ENCODE measurements at regions not wholly inside any gene's neighbourhood (a gene's known extent, or its start where the extent isn't known, plus 50 kb on each side); places are given as distances from the start of the nearest gene placed in this dataset.

- no peaks in the 10 kb centered on the region for H3K79me2 ChIP-seq (ENCODE audit: insufficient read depth, low read length)
These were observed 172.1 kb downstream of the VAPA start for GRCh38 chr18:10085876-10086275.

GRCh38 chr18:10086458-10087210 is 172.8 kb downstream of the VAPA start:
- H3K27me3 ChIP-seq (ENCODE audit: insufficient read depth, low read length, poor library complexity, severe bottlenecking): no peaks in the 10 kb centered on the region
- H3K79me2 ChIP-seq (ENCODE audit: insufficient read depth, low read length): no peaks in the 10 kb centered on the region
- no peaks in the 10 kb centered on the region for H3K9me2 ChIP-seq (replicated peaks; ENCODE audit: low read depth, low read length)
- H3K9ac ChIP-seq (ENCODE audit: low read depth, low read length, poor library complexity, severe bottlenecking): no peak overlapping the region
- peaks cover 13% of the 10 kb centered on the region for H3K4me1 ChIP-seq (ENCODE audit: insufficient read depth, low read length, poor library complexity, severe bottlenecking)
- peaks cover 16% of the 10 kb centered on the region; the same call in 1 of the 2 replicates for H3K9me3 ChIP-seq (ENCODE audit: insufficient read depth, low read depth, low read length)
- H4K20me1 ChIP-seq (ENCODE audit: insufficient read depth, low read length, poor library complexity, severe bottlenecking): no peaks in the 10 kb centered on the region
- H2AFZ ChIP-seq (ENCODE audit: low read length): no peak overlapping the region
- TF ChIP-seq EZH2phosphoT487 (IDR thresholded peaks at IDR 0.05; ENCODE audit: borderline replicate concordance): no peak
- TF ChIP-seq CTCF (conservative IDR thresholded peaks at IDR 0.05; ENCODE audit: low read length): no peak
- H3K4me2 ChIP-seq (ENCODE audit: low read depth, low read length, poor library complexity, severe bottlenecking): no peak overlapping the region
- H3K4me3 ChIP-seq (ENCODE audit: low read length, poor library complexity, severe bottlenecking): no peak overlapping the region
- H3K36me3 ChIP-seq (ENCODE audit: insufficient read depth, low read length): no peaks in the 10 kb centered on the region
- no peaks in the 10 kb centered on the region for H3F3A ChIP-seq (ENCODE audit: low read depth)

More at GRCh38 chr18:10085876-10086275, 172.1 kb downstream of the VAPA start:
- Histone ChIP-seq H3K36me3 (ENCODE audit: insufficient read depth, low read length) (no peaks in the 10 kb centered on the region), H3K4me2 (ENCODE audit: low read depth, low read length, poor library complexity, severe bottlenecking) (no peak overlapping the region), H3F3A (ENCODE audit: low read depth) (no peaks in the 10 kb centered on the region), H3K9me2 (replicated peaks; ENCODE audit: low read depth, low read length) (no peaks in the 10 kb centered on the region), H3K4me1 (ENCODE audit: insufficient read depth, low read length, poor library complexity, severe bottlenecking) (peaks cover 13% of the 10 kb centered on the region), H2AFZ (ENCODE audit: low read length) (no peak overlapping the region), H3K27me3 (ENCODE audit: insufficient read depth, low read length, poor library complexity, severe bottlenecking) (no peaks in the 10 kb centered on the region), H3K4me3 (ENCODE audit: low read length, poor library complexity, severe bottlenecking) (no peak overlapping the region), H3K9ac (ENCODE audit: low read depth, low read length, poor library complexity, severe bottlenecking) (no peak overlapping the region), H3K9me3 (ENCODE audit: insufficient read depth, low read depth, low read length) (peaks cover 16% of the 10 kb centered on the region; the same call in 1 of the 2 replicates), H4K20me1 (ENCODE audit: insufficient read depth, low read length, poor library complexity, severe bottlenecking) (no peaks in the 10 kb centered on the region)
- TF ChIP-seq CTCF (conservative IDR thresholded peaks at IDR 0.05; ENCODE audit: low read length) (no peak), EZH2phosphoT487 (IDR thresholded peaks at IDR 0.05; ENCODE audit: borderline replicate concordance) (no peak)

- H3K27me3 ChIP-seq (ENCODE audit: insufficient read depth, low read length, poor library complexity, severe bottlenecking): no peaks in the 10 kb centered on the region
- no peak overlapping the region for H3K4me2 ChIP-seq (ENCODE audit: low read depth, low read length, poor library complexity, severe bottlenecking)
- H3K4me1 ChIP-seq (ENCODE audit: insufficient read depth, low read length, poor library complexity, severe bottlenecking): peaks cover 13% of the 10 kb centered on the region
- no peak for TF ChIP-seq EZH2phosphoT487 (IDR thresholded peaks at IDR 0.05; ENCODE audit: borderline replicate concordance)
- no peak for TF ChIP-seq CTCF (conservative IDR thresholded peaks at IDR 0.05; ENCODE audit: low read length)
- no peaks in the 10 kb centered on the region for H3K79me2 ChIP-seq (ENCODE audit: insufficient read depth, low read length)
- H3K9me2 ChIP-seq (replicated peaks; ENCODE audit: low read depth, low read length): no peaks in the 10 kb centered on the region
- H3F3A ChIP-seq (ENCODE audit: low read depth): no peaks in the 10 kb centered on the region
- no peak overlapping the region for H2AFZ ChIP-seq (ENCODE audit: low read length)
- H3K9ac ChIP-seq (ENCODE audit: low read depth, low read length, poor library complexity, severe bottlenecking): no peak overlapping the region
- 0 out of 2 replicates have a peak, but pooled peaks cover 4% of the 10 kb centered on the region for H3K9me3 ChIP-seq (ENCODE audit: insufficient read depth, low read depth, low read length)
- no peak overlapping the region for H3K4me3 ChIP-seq (ENCODE audit: low read length, poor library complexity, severe bottlenecking)
- H4K20me1 ChIP-seq (ENCODE audit: insufficient read depth, low read length, poor library complexity, severe bottlenecking): no peaks in the 10 kb centered on the region
- no peaks in the 10 kb centered on the region for H3K36me3 ChIP-seq (ENCODE audit: insufficient read depth, low read length)
These were observed 174.9 kb downstream of the VAPA start for GRCh38 chr18:10088734-10089133.
